Naive thymus-derived CD8-positive, alpha-beta T cell (primary cell): ENCODE measurements at regions not wholly inside any gene's neighbourhood (a gene's known extent, or its start where the extent isn't known, plus 50 kb on each side); places are given as distances from the start of the nearest gene placed in this dataset.
"Not testable (repeated sequence)": the region's sequence is repeated elsewhere in the genome, so short reads cannot be mapped to it uniquely, and the experiment has no call there.

ENCODE experiments used
- ATAC-seq, 2 donors: fragments of 150-1000 bp; cut with Tn5 transposase in 1 of 2; sonication (Bioruptor Pico), chemical (Tn5 transposase) in 1 of 2; 1 replicate in 1 of 2; 2 replicates in 1 of 2; pipeline ENCODE4 v1.10.0; 2021; ENCODE audit warnings: mild to moderate bottlenecking in 2 of 2, moderate library complexity in 2 of 2
- POLR2A ChIA-PET: fragments of 350-600 bp; sonication (Branson Sonifier 250); formaldehyde crosslinking; loops from one replicate; lab custom pipeline; 2021; ENCODE audit warnings: antibody characterized with exemption; lab: Charles Lee
- DNase-seq, 10 donors: peaks; one replicate each; pipeline versions ENCODE4 v3.0.0 to v3.0.0-alpha.2; 2020 to 2022
- H3K27ac Mint-ChIP-seq, 10 donors: one replicate each; pipeline ENCODE4 v1.8.0; 2020 to 2022; ENCODE audit warnings: mild to moderate bottlenecking in 10 of 10, mixed read lengths in 10 of 10, moderate library complexity in 4 of 10, inconsistent platforms in 1 of 10
- H3K27me3 Mint-ChIP-seq, 5 donors: one replicate each; pipeline ENCODE4 v1.8.0; 2021 to 2022; ENCODE audit warnings: mixed read lengths in 5 of 5
- H3K36me3 Mint-ChIP-seq, 3 donors: one replicate each; pipeline ENCODE4 v1.8.0; 2020 to 2022; ENCODE audit warnings: mixed read lengths in 3 of 3, mild to moderate bottlenecking in 2 of 3, inconsistent platforms in 1 of 3
- H3K4me1 Mint-ChIP-seq, 4 donors: one replicate each; pipeline ENCODE4 v1.8.0; 2021 to 2022; ENCODE audit warnings: mixed read lengths in 4 of 4
- H3K4me3 Mint-ChIP-seq, 10 donors: one replicate each; pipeline ENCODE4 v1.8.0; 2020 to 2022; ENCODE audit warnings: mild to moderate bottlenecking in 10 of 10, mixed read lengths in 10 of 10, moderate library complexity in 6 of 10, inconsistent platforms in 1 of 10
- H3K9me3 Mint-ChIP-seq, 9 donors: one replicate each; pipeline ENCODE4 v1.8.0; 2020 to 2022; ENCODE audit warnings: mixed read lengths in 9 of 9, mild to moderate bottlenecking in 3 of 9, inconsistent platforms in 1 of 9, moderate library complexity in 1 of 9

- no peaks in the 10 kb centered on the region for H3K4me1 Mint-ChIP-seq
- no peak overlapping the region for H3K27ac Mint-ChIP-seq
Observed at GRCh38 chr5:101123363-101123762, 220.3 kb upstream of the ST8SIA4 start.

GRCh38 chr5:101112645-101113044 is 209.6 kb upstream of the ST8SIA4 start:
- peaks cover 0 to 11% (median 1%) of the 10 kb centered on the region in 5 donors for H3K27me3 Mint-ChIP-seq
- no peak overlapping the region for H3K27ac Mint-ChIP-seq
- POLR2A ChIA-PET = no interaction called here
- ATAC-seq (no peak), DNase-seq (no peak)
- no peaks in the 10 kb centered on the region for H3K36me3 Mint-ChIP-seq
- no peak overlapping the region for H3K4me3 Mint-ChIP-seq
- peaks cover 0 to 3% (median 0%) of the 10 kb centered on the region in 9 donors for H3K9me3 Mint-ChIP-seq
- H3K4me1 Mint-ChIP-seq = no peaks in the 10 kb centered on the region

More at GRCh38 chr5:101123363-101123762, 220.3 kb upstream of the ST8SIA4 start:
- DNase-seq (no peak), ATAC-seq (no peak)
- Mint-ChIP-seq H3K36me3 (no peaks in the 10 kb centered on the region), H3K9me3 (peaks cover 0 to 8% (median 0%) of the 10 kb centered on the region in 9 donors), H3K27me3 (no peaks in the 10 kb centered on the region), H3K4me3 (no peak overlapping the region)
- POLR2A ChIA-PET = no interaction called here

- Mint-ChIP-seq H3K4me3 (no peak overlapping the region), H3K9me3 (peaks cover 0 to 3% (median 0%) of the 10 kb centered on the region in 9 donors), H3K4me1 (peaks cover 0 to 3% (median under 1%) of the 10 kb centered on the region in 4 donors), H3K27me3 (no peaks in the 10 kb centered on the region), H3K27ac (no peak overlapping the region), H3K36me3 (no peaks in the 10 kb centered on the region)
- POLR2A ChIA-PET = no interaction called here
- ATAC-seq (no peak), DNase-seq (no peak)
Observed at GRCh38 chr5:101103874-101104273, 200.8 kb upstream of the ST8SIA4 start.

GRCh38 chr5:101102506-101102905 is 199.4 kb upstream of the ST8SIA4 start:
- DNase-seq = no peak
- ATAC-seq = no peak
- Mint-ChIP-seq H3K27ac (no peak overlapping the region), H3K9me3 (no peaks in the 10 kb centered on the region), H3K4me3 (no peak overlapping the region), H3K36me3 (no peaks in the 10 kb centered on the region), H3K4me1 (peaks cover 0 to 3% (median under 1%) of the 10 kb centered on the region in 4 donors), H3K27me3 (no peaks in the 10 kb centered on the region)
- POLR2A ChIA-PET = no interaction called here

- Mint-ChIP-seq H3K27me3 (peaks cover 0 to 7% (median 2%) of the 10 kb centered on the region in 5 donors), H3K9me3 (no peaks in the 10 kb centered on the region), H3K36me3 (no peaks in the 10 kb centered on the region), H3K27ac (no peak overlapping the region), H3K4me1 (no peaks in the 10 kb centered on the region), H3K4me3 (no peak overlapping the region)
- POLR2A ChIA-PET = no interaction called here
- DNase-seq (no peak), ATAC-seq (no peak)
Observed at GRCh38 chr5:101091902-101092301, 188.8 kb upstream of the ST8SIA4 start.

GRCh38 chr5:101084353-101084752 is 181.3 kb upstream of the ST8SIA4 start:
- H3K9me3 Mint-ChIP-seq = no peaks in the 10 kb centered on the region
- H3K36me3 Mint-ChIP-seq = no peaks in the 10 kb centered on the region
- no peaks in the 10 kb centered on the region for H3K27me3 Mint-ChIP-seq
- no peak for DNase-seq
- no peak overlapping the region for H3K4me3 Mint-ChIP-seq
- H3K4me1 Mint-ChIP-seq = no peaks in the 10 kb centered on the region
- H3K27ac Mint-ChIP-seq = peak overlapping the region in 1 of 10 donors; percentile 13
- no peak for ATAC-seq
- POLR2A ChIA-PET = no interaction called here

GRCh38 chr5:101080462-101081240 is 177.6 kb upstream of the ST8SIA4 start:
- H3K36me3 Mint-ChIP-seq = no peaks in the 10 kb centered on the region

GRCh38 chr5:101068298-101068697 is 165.2 kb upstream of the ST8SIA4 start:
- H3K4me1 Mint-ChIP-seq = no peaks in the 10 kb centered on the region
- H3K36me3 Mint-ChIP-seq = peaks cover 0 to 7% (median 2%) of the 10 kb centered on the region in 3 donors
- peaks cover 0 to 7% (median 2%) of the 10 kb centered on the region in 9 donors for H3K9me3 Mint-ChIP-seq
- no peak overlapping the region for H3K4me3 Mint-ChIP-seq
- POLR2A ChIA-PET = no interaction called here
- H3K27ac Mint-ChIP-seq = no peak overlapping the region
- no peak for DNase-seq
- no peak for ATAC-seq
- no peaks in the 10 kb centered on the region for H3K27me3 Mint-ChIP-seq

More at GRCh38 chr5:101080462-101081240, 177.6 kb upstream of the ST8SIA4 start:
- DNase-seq (no peak), ATAC-seq (no peak)
- peaks cover 0 to 3% (median 0%) of the 10 kb centered on the region in 5 donors for H3K27me3 Mint-ChIP-seq
- no peak overlapping the region for H3K4me3 Mint-ChIP-seq
- POLR2A ChIA-PET = no interaction called here
- H3K9me3 Mint-ChIP-seq = no peaks in the 10 kb centered on the region
- no peaks in the 10 kb centered on the region for H3K4me1 Mint-ChIP-seq
- H3K27ac Mint-ChIP-seq = no peak overlapping the region

- Mint-ChIP-seq H3K27ac (no peak overlapping the region), H3K27me3 (no peaks in the 10 kb centered on the region), H3K4me1 (no peaks in the 10 kb centered on the region), H3K9me3 (peaks cover 0 to 16% (median 10%) of the 10 kb centered on the region in 9 donors), H3K4me3 (no peak overlapping the region), H3K36me3 (peaks cover 0 to 15% (median 2%) of the 10 kb centered on the region in 3 donors)
- ATAC-seq = no peak
- no peak for DNase-seq
- POLR2A ChIA-PET = no interaction called here
Observed at GRCh38 chr5:101067429-101067828, 164.3 kb upstream of the ST8SIA4 start.

- POLR2A ChIA-PET = no interaction called here
- H3K9me3 Mint-ChIP-seq = peaks cover 0 to 27% (median 18%) of the 10 kb centered on the region in 9 donors
Observed at GRCh38 chr5:101062902-101063301, 159.8 kb upstream of the ST8SIA4 start.

GRCh38 chr5:101047181-101047580 is 144.1 kb upstream of the ST8SIA4 start:
- Mint-ChIP-seq H3K4me1 (peaks cover 0 to 9% (median 5%) of the 10 kb centered on the region in 4 donors), H3K9me3 (no peaks in the 10 kb centered on the region), H3K27me3 (no peaks in the 10 kb centered on the region), H3K36me3 (no peaks in the 10 kb centered on the region), H3K27ac (peak overlapping the region in 3 of 10 donors; percentile 1 to 62 (median 53)), H3K4me3 (no peak overlapping the region)
- DNase-seq (peak in 1 of 10 donors; percentile 5), ATAC-seq (peak in 1 of 2 donors; percentile 73)
- POLR2A ChIA-PET = no interaction called here

More at GRCh38 chr5:101062902-101063301, 159.8 kb upstream of the ST8SIA4 start:
- Mint-ChIP-seq H3K36me3 (peaks cover 0 to 15% (median 6%) of the 10 kb centered on the region in 3 donors), H3K4me1 (no peaks in the 10 kb centered on the region), H3K27me3 (peaks cover 0 to 14% (median 3%) of the 10 kb centered on the region in 5 donors), H3K4me3 (no peak overlapping the region), H3K27ac (no peak overlapping the region)
- ATAC-seq = no peak
- no peak for DNase-seq

GRCh38 chr5:101045689-101046088 is 142.6 kb upstream of the ST8SIA4 start:
- no peak overlapping the region for H3K27ac Mint-ChIP-seq
- H3K4me1 Mint-ChIP-seq = peaks cover 0 to 9% (median 5%) of the 10 kb centered on the region in 4 donors
- no peak overlapping the region for H3K4me3 Mint-ChIP-seq
- ATAC-seq = no peak
- DNase-seq = peak in 2 of 10 donors; percentile 26
- H3K9me3 Mint-ChIP-seq = no peaks in the 10 kb centered on the region
- H3K36me3 Mint-ChIP-seq = no peaks in the 10 kb centered on the region
- POLR2A ChIA-PET = no interaction called here
- peaks cover 0 to 2% (median 0%) of the 10 kb centered on the region in 5 donors for H3K27me3 Mint-ChIP-seq

GRCh38 chr5:101040002-101040401 is 136.9 kb upstream of the ST8SIA4 start:
- ATAC-seq, H3K27me3 Mint-ChIP-seq, DNase-seq, H3K4me1 Mint-ChIP-seq, POLR2A ChIA-PET, H3K36me3 Mint-ChIP-seq, H3K9me3 Mint-ChIP-seq, H3K27ac Mint-ChIP-seq, H3K4me3 Mint-ChIP-seq: not testable (repeated sequence)
